Lower leg skin (tissue), 4 donors: ENCODE measurements at regions not wholly inside any gene's neighbourhood (a gene's known extent, or its start where the extent isn't known, plus 50 kb on each side); places are given as distances from the start of the nearest gene placed in this dataset.

Experiments used
- DNase-seq, 2 donors: peaks; one replicate each; pipeline ENCODE4 v3.0.0-alpha.2; 2019; ENCODE audit warnings: low spot score in 2 of 2
- H3K4me3 ChIP-seq: fragments of 200-600 bp; sonication (generic); 2 replicates; pipeline ENCODE4 v1.5.1; 2017; ENCODE audit warnings: mild to moderate bottlenecking, low read depth; ENCODE audit not compliant: poor library complexity, severe bottlenecking
- POLR2A ChIP-seq, 2 donors: fragments of 450-650 bp; IDR thresholded peaks; one replicate each; pipeline ENCODE4 v1.6.1; 2016 to 2017; ENCODE audit warnings: antibody characterized with exemption in 2 of 2, mild to moderate bottlenecking in 1 of 2, moderate library complexity in 1 of 2
- WGBS, 2 donors: methylation state at CpG; one replicate each; pipeline ENCODE4 v1.1.5; 2018; 5-methylcytosine and 5-hydroxymethylcytosine counted together
- intact Hi-C: fragments of 100-400 bp; cut with DNase I; formaldehyde crosslinking; loops from one replicate; pipeline ENCODE4 v1.15.0; 2023; ENCODE audit warnings: low total_unique reads
- TF ChIP-seq, protein P1 (sequence below), 3 donors: fragments of 450-650 bp; IDR thresholded peaks; one replicate each; pipeline ENCODE4 v1.5.1; 2016; ENCODE audit warnings: antibody characterized with exemption in 3 of 3, mild to moderate bottlenecking in 3 of 3, moderate library complexity in 2 of 3

DNA sequence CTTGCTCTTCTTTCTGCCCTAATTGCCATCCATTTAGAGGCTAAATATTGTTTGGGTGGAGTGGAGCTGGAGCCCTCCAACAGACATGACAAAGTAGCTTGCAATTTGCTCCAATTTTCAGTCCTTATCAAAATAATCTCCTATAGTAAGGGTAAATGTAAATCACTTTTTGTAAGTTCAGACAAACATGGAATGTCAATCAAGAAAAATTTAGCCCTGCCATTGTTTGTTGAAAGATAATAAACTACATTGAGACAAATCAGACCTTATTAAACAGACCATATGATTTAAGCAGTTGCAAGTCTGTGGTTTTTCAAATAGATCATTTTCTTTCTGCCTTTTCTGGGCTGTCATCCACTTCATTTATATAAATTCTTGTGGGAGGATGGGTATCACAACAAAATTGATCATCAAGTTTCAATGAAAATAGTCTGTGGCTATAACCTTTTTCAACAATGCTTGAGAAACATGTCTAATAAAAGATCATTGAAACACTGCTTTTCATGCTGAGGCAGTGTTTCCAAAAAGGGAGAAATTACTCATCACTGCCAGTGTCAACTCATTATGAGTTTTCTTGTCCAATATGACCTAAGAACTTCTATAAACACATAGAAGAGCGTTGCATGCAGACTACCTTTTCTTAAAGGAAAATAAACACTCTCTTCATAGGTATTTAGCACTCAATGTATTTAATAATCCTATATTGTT is 1152.0 kb upstream of the B3GALT2 start:
- DNase-seq: no peak
- TF ChIP-seq POLR2A (IDR thresholded peaks at IDR 0.05): no peak
- TF ChIP-seq, protein P1, sequence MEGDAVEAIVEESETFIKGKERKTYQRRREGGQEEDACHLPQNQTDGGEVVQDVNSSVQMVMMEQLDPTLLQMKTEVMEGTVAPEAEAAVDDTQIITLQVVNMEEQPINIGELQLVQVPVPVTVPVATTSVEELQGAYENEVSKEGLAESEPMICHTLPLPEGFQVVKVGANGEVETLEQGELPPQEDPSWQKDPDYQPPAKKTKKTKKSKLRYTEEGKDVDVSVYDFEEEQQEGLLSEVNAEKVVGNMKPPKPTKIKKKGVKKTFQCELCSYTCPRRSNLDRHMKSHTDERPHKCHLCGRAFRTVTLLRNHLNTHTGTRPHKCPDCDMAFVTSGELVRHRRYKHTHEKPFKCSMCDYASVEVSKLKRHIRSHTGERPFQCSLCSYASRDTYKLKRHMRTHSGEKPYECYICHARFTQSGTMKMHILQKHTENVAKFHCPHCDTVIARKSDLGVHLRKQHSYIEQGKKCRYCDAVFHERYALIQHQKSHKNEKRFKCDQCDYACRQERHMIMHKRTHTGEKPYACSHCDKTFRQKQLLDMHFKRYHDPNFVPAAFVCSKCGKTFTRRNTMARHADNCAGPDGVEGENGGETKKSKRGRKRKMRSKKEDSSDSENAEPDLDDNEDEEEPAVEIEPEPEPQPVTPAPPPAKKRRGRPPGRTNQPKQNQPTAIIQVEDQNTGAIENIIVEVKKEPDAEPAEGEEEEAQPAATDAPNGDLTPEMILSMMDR (IDR thresholded peaks at IDR 0.05): no peak
- WGBS, 2 donors: 42 to 43% methylated on average over 1 of the region's 1 CpG
- intact Hi-C loops: no loop called here
- no peak overlapping the region for H3K4me3 ChIP-seq

DNA sequence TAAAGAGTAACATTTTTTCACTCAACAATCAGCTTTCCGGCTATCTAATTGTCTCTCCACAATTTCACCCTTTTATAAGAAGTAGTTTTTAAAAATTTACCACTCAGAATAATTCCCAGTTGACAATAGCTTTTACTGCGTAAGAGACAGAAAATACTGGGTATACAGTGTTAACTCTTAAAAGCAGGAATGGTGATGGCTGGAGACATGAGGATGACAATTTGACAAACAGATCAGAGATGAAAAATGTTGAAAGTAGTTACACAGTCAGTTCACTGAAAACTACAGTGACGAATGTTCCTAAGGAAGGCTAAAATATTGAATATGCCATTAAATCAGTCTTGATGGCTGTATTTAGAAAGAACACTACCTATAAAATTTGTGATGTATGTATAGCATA is 1146.8 kb upstream of the B3GALT2 start:
- 89 to 91% methylated on average over 3 of the region's 3 CpGs for WGBS, 2 donors
- no peak for DNase-seq
- TF ChIP-seq, protein P1 (IDR thresholded peaks at IDR 0.05): no peak
- no peak for TF ChIP-seq POLR2A (IDR thresholded peaks at IDR 0.05)
- no peak overlapping the region for H3K4me3 ChIP-seq
- intact Hi-C loops: no loop called here

DNA sequence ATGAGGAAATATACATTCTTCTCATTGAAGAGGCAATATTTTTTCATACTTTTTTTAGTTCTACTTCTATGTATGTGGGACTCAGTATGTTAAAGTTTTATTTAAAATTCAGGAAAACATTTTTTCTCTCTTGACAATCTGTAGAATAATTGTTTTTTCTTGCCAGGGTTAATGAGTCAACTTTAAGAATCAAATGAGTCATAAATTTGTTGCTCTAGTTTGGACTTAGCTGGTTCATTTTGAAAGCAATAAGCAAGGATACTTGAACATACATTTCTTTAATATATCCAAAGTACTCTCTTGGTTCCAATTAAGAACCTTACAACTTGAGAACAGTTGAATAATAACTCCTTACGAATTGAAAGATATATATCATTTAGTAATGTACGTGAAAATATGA is 1145.3 kb upstream of the B3GALT2 start:
- intact Hi-C loops: no loop called here
- DNase-seq: no peak
- WGBS, 2 donors: 77 to 81% methylated on average over 2 of the region's 2 CpGs
- no peak overlapping the region for H3K4me3 ChIP-seq
- TF ChIP-seq, protein P1 (IDR thresholded peaks at IDR 0.05): no peak
- no peak for TF ChIP-seq POLR2A (IDR thresholded peaks at IDR 0.05)

DNA sequence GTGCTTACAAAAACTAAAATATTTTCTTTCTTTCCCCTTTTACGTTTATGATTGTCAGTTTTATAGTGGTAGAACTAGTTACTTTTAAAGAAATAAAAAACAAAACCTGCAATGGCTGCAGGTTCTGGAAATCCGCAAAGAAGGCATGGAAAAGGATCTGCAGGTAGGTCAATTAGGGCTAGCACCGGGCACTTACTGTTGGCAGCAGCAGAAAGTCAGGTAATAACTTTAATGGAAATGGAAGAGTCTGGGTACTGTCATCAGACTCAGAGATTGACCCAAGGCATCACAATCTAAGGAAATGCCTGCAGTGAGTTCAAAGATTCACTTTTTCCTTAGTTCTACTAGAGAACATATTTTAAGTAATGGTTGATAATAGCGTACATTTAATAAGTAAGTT is 1136.3 kb upstream of the B3GALT2 start:
- 78 to 86% methylated on average over 4 of the region's 4 CpGs for WGBS, 2 donors
- H3K4me3 ChIP-seq: no peak overlapping the region
- intact Hi-C loops: no loop called here
- no peak for DNase-seq
- TF ChIP-seq POLR2A (IDR thresholded peaks at IDR 0.05): no peak
- TF ChIP-seq, protein P1 (IDR thresholded peaks at IDR 0.05): no peak

DNA sequence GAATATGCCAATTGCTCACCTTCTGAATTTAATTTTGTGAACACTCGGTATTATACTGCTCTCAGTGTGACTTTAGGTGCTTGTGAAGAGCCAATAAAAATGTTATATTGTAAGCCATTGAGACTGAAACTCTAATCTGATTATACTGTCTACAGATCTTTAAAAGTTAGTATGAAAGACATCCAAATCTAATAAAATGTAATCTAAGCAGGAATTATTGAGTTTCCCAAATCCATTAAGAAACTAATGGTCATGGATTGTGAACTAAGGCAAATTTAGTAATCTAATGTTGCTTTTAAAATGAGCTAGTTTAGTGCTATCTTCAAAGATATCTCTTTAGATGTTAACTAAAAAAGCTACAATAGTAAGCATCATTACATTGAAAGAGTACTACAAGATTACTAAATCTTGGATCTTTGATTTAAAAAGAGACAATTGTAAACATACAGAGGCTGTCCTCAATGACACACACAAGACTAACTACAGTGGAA is 1132.4 kb upstream of the B3GALT2 start:
- intact Hi-C loops: no loop called here
- TF ChIP-seq POLR2A (IDR thresholded peaks at IDR 0.05): no peak
- TF ChIP-seq, protein P1 (IDR thresholded peaks at IDR 0.05): no peak
- WGBS, 2 donors: 58 to 71% methylated on average over 1 of the region's 1 CpG
- no peak overlapping the region for H3K4me3 ChIP-seq
- no peak for DNase-seq

DNA sequence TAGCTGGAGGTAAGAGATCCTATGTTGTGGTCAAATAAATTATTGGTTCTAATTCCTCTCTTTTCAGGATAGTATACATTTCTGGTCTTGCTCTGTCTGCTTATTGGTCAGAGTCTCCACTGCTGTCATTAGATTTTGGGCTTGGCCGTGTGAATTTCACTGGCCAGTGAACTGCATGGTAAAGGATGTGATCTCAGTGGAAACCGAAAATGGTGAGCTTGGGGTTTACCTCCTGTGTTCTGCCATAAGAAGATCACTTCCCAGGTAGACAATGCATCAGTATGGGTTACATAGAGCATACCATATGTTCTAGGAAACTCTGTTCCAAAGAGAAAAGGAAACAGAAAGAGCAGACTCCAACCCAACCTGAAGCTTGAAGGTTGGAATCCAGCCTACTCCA is 1123.3 kb upstream of the B3GALT2 start:
- H3K4me3 ChIP-seq: no peak overlapping the region
- DNase-seq: no peak
- WGBS, 2 donors: 75 to 87% methylated on average over 2 of the region's 2 CpGs
- intact Hi-C loops: no loop called here
- TF ChIP-seq POLR2A (IDR thresholded peaks at IDR 0.05): no peak
- TF ChIP-seq, protein P1 (IDR thresholded peaks at IDR 0.05): no peak
